ENCODE measurements at regions not wholly inside any gene's neighbourhood (a gene's known extent, or its start where the extent isn't known, plus 50 kb on each side); places are given as distances from the start of the nearest gene placed in this dataset.

- no peak for TF ChIP-seq CTCF (IDR thresholded peaks at IDR 0.05)
- TF ChIP-seq ZFX (IDR thresholded peaks at IDR 0.05; ENCODE audit: borderline replicate concordance): no peak
These were observed 439.1 kb downstream of the GRB14 start for GRCh38 chr2:164182116-164182627.
